OCI-LY1 (cell line): ENCODE measurements at regions not wholly inside any gene's neighbourhood (a gene's known extent, or its start where the extent isn't known, plus 50 kb on each side); places are given as distances from the start of the nearest gene placed in this dataset.

ENCODE experiments used
- H2AFZ ChIP-seq: fragments of 200-600 bp; sonication (generic), shearing (Covaris generic); 2 replicates; pipeline ENCODE4 v1.6.0; 2014; ENCODE audit warnings: antibody characterized with exemption, mild to moderate bottlenecking, low read length
- H3F3A ChIP-seq: fragments of 200-600 bp; sonication (generic), shearing (Covaris generic); 2 replicates; pipeline ENCODE4 v1.6.0; 2014; ENCODE audit warnings: mild to moderate bottlenecking, antibody characterized with exemption, low read length, moderate library complexity; ENCODE audit not compliant: insufficient read depth
- H3K27ac ChIP-seq: fragments of 200-600 bp; sonication (generic); 2 replicates; pipeline ENCODE4 v1.5.1; 2014; ENCODE audit warnings: low read length, mixed run types, mild to moderate bottlenecking, low read depth; ENCODE audit not compliant: poor library complexity, severe bottlenecking
- H3K27me3 ChIP-seq: fragments of 200-600 bp; sonication (generic); 2 replicates; pipeline ENCODE4 v1.6.0; 2014; ENCODE audit warnings: antibody characterized with exemption, mild to moderate bottlenecking, low read length, moderate library complexity; ENCODE audit not compliant: insufficient read depth
- H3K36me3 ChIP-seq: fragments of 200-600 bp; sonication (generic); 2 replicates; pipeline ENCODE4 v1.6.1; 2014; ENCODE audit warnings: mild to moderate bottlenecking, antibody characterized with exemption, low read length, moderate library complexity, mixed read lengths; ENCODE audit not compliant: insufficient read depth
- H3K4me1 ChIP-seq: fragments of 200-600 bp; sonication (generic); 2 replicates; pipeline ENCODE4 v1.5.1; 2014; ENCODE audit warnings: mild to moderate bottlenecking, low read length, moderate library complexity; ENCODE audit not compliant: insufficient read depth, severe bottlenecking
- H3K4me2 ChIP-seq: fragments of 200-600 bp; sonication (generic), shearing (Covaris generic); 2 replicates; pipeline ENCODE4 v1.6.1; 2014; ENCODE audit warnings: low read length
- H3K4me3 ChIP-seq: fragments of 200-600 bp; sonication (generic); 2 replicates; pipeline ENCODE4 v1.5.1; 2014; ENCODE audit warnings: low read length, low read depth, mild to moderate bottlenecking, mixed read lengths; ENCODE audit not compliant: poor library complexity, severe bottlenecking
- H3K79me2 ChIP-seq: fragments of 200-600 bp; shearing (Covaris generic); 2 replicates; pipeline ENCODE4 v1.6.1; 2016; ENCODE audit warnings: mixed run types, low read length, mixed read lengths; ENCODE audit not compliant: insufficient read depth
- H3K9ac ChIP-seq: fragments of 200-600 bp; sonication (generic), shearing (Covaris generic); 2 replicates; pipeline ENCODE4 v1.6.1; 2014; ENCODE audit warnings: mild to moderate bottlenecking, low read length, mixed read lengths
- H3K9me2 ChIP-seq: fragments of 200-600 bp; sonication (generic), shearing (Covaris generic); 2 replicates; pipeline ENCODE4 v1.6.1; 2014; ENCODE audit warnings: low read depth, mild to moderate bottlenecking, low read length, mixed read lengths
- H3K9me3 ChIP-seq: fragments of 200-600 bp; shearing (Covaris generic); 2 replicates; pipeline ENCODE4 v1.6.1; 2014; ENCODE audit warnings: low read length, mixed read lengths
- H4K20me1 ChIP-seq: fragments of 200-600 bp; sonication (generic), shearing (Covaris generic); 2 replicates; pipeline ENCODE4 v1.6.0; 2016; ENCODE audit warnings: mild to moderate bottlenecking, low read length; ENCODE audit not compliant: insufficient read depth
- CTCF ChIP-seq: fragments of 200-600 bp; sonication (generic), shearing (Covaris generic); IDR thresholded peaks from 2 replicates; pipeline ENCODE4 v1.5.1; 2017; ENCODE audit warnings: mild to moderate bottlenecking, antibody characterized with exemption, low read length, moderate library complexity, mixed read lengths
- EZH2 ChIP-seq: fragments of 200-600 bp; sonication (generic), shearing (Covaris generic); IDR thresholded peaks from 2 replicates; pipeline ENCODE4 v1.8.0; 2017; ENCODE audit warnings: borderline replicate concordance, mixed run types, mild to moderate bottlenecking, antibody characterized with exemption, low read length, moderate library complexity, mixed read lengths

- H3K36me3 ChIP-seq: no peaks in the 10 kb centered on the region
- no peaks in the 10 kb centered on the region for H3K27me3 ChIP-seq
- H2AFZ ChIP-seq: no peak overlapping the region
- H3K4me1 ChIP-seq: no peaks in the 10 kb centered on the region
- no peak overlapping the region for H3K4me2 ChIP-seq
- no peak overlapping the region for H3K4me3 ChIP-seq
- TF ChIP-seq EZH2 (no peak), CTCF (no peak)
- H3K9me2 ChIP-seq: no peaks in the 10 kb centered on the region
- H3K9me3 ChIP-seq: no peaks in the 10 kb centered on the region
- no peaks in the 10 kb centered on the region for H3F3A ChIP-seq
- H3K27ac ChIP-seq: no peak overlapping the region
- H3K79me2 ChIP-seq: no peaks in the 10 kb centered on the region
- H4K20me1 ChIP-seq: no peaks in the 10 kb centered on the region
- no peak overlapping the region for H3K9ac ChIP-seq
These were observed 268.0 kb downstream of the RPS4Y2 start for GRCh38 chrY:21023906-21024305.

- no peak overlapping the region for H3K9ac ChIP-seq
- TF ChIP-seq EZH2 (no peak), CTCF (no peak)
These were observed 272.6 kb downstream of the RPS4Y2 start for GRCh38 chrY:21028506-21028905.

GRCh38 chrY:21033363-21033762 is 277.5 kb downstream of the RPS4Y2 start:
- Histone ChIP-seq H3K27me3 (no peaks in the 10 kb centered on the region), H4K20me1 (no peaks in the 10 kb centered on the region), H2AFZ (no peak overlapping the region), H3K27ac (no peak overlapping the region), H3K79me2 (no peaks in the 10 kb centered on the region), H3F3A (no peaks in the 10 kb centered on the region), H3K36me3 (no peaks in the 10 kb centered on the region), H3K9me2 (no peaks in the 10 kb centered on the region), H3K4me2 (no peak overlapping the region), H3K4me1 (no peaks in the 10 kb centered on the region), H3K9me3 (no peaks in the 10 kb centered on the region), H3K4me3 (no peak overlapping the region), H3K9ac (no peak overlapping the region)
- TF ChIP-seq EZH2: no peak
- TF ChIP-seq CTCF: no peak

More at GRCh38 chrY:21028506-21028905, 272.6 kb downstream of the RPS4Y2 start:
- H3K27ac ChIP-seq: no peak overlapping the region
- no peaks in the 10 kb centered on the region for H3F3A ChIP-seq
- no peaks in the 10 kb centered on the region for H3K4me1 ChIP-seq
- no peak overlapping the region for H3K4me3 ChIP-seq
- H3K4me2 ChIP-seq: no peak overlapping the region
- H3K9me2 ChIP-seq: no peaks in the 10 kb centered on the region
- H3K36me3 ChIP-seq: no peaks in the 10 kb centered on the region
- H3K79me2 ChIP-seq: no peaks in the 10 kb centered on the region
- no peaks in the 10 kb centered on the region for H3K9me3 ChIP-seq
- H4K20me1 ChIP-seq: no peaks in the 10 kb centered on the region
- H3K27me3 ChIP-seq: no peaks in the 10 kb centered on the region
- H2AFZ ChIP-seq: no peak overlapping the region
